HL-60/S4 (cell line): ENCODE measurements at regions not wholly inside any gene's neighbourhood (a gene's known extent, or its start where the extent isn't known, plus 50 kb on each side); places are given as distances from the start of the nearest gene placed in this dataset.

ENCODE experiments used
- in situ Hi-C: fragments of 300-500 bp; cut with MboI; formaldehyde crosslinking; loops from 2 replicates; pipeline ENCODE4 v1.14.3; 2022; ENCODE audit warnings: low sequenced_read_pairs

GRCh38 chr15:97517737-97518136 is 442.8 kb upstream of the ARRDC4 start:
- in situ Hi-C loops = no loop called here

GRCh38 chr15:97520689-97521088 is 439.8 kb upstream of the ARRDC4 start:
- in situ Hi-C loops = no loop called here

GRCh38 chr15:97521381-97522285 is 438.9 kb upstream of the ARRDC4 start:
- in situ Hi-C loops = no loop called here

- in situ Hi-C loops = no loop called here
These were observed 438.2 kb upstream of the ARRDC4 start for GRCh38 chr15:97522347-97522746.

GRCh38 chr15:97525809-97526208 is 434.7 kb upstream of the ARRDC4 start:
- in situ Hi-C loops = no loop called here

- in situ Hi-C loops = no loop called here
These were observed 432.3 kb upstream of the ARRDC4 start for GRCh38 chr15:97528238-97528637.

- in situ Hi-C loops = no loop called here
These were observed 414.7 kb upstream of the ARRDC4 start for GRCh38 chr15:97545799-97546198.

- in situ Hi-C loops = no loop called here
These were observed 413.1 kb upstream of the ARRDC4 start for GRCh38 chr15:97547381-97547780.

- in situ Hi-C loops = no loop called here
These were observed 399.0 kb upstream of the ARRDC4 start for GRCh38 chr15:97561529-97561928.

GRCh38 chr15:97563516-97563915 is 397.0 kb upstream of the ARRDC4 start:
- in situ Hi-C loops = no loop called here

GRCh38 chr15:97566961-97567360 is 393.5 kb upstream of the ARRDC4 start:
- in situ Hi-C loops = no loop called here

- in situ Hi-C loops = no loop called here
These were observed 393.1 kb upstream of the ARRDC4 start for GRCh38 chr15:97567411-97567810.

GRCh38 chr15:97576929-97577645 is 383.4 kb upstream of the ARRDC4 start:
- in situ Hi-C loops = no loop called here

GRCh38 chr15:97585408-97585807 is 375.1 kb upstream of the ARRDC4 start:
- in situ Hi-C loops = no loop called here

- in situ Hi-C loops = no loop called here
These were observed 367.7 kb upstream of the ARRDC4 start for GRCh38 chr15:97592778-97593177.

- in situ Hi-C loops = no loop called here
These were observed 362.7 kb upstream of the ARRDC4 start for GRCh38 chr15:97597801-97598200.

- in situ Hi-C loops = no loop called here
These were observed 362.1 kb upstream of the ARRDC4 start for GRCh38 chr15:97598353-97598798.

- in situ Hi-C loops = no loop called here
These were observed 360.3 kb upstream of the ARRDC4 start for GRCh38 chr15:97600190-97600589.

GRCh38 chr15:97604677-97605076 is 355.8 kb upstream of the ARRDC4 start:
- in situ Hi-C loops = no loop called here

- in situ Hi-C loops = no loop called here
These were observed 345.4 kb upstream of the ARRDC4 start for GRCh38 chr15:97615114-97615513.

GRCh38 chr15:97623091-97623661 is 337.3 kb upstream of the ARRDC4 start:
- in situ Hi-C loops = no loop called here

- in situ Hi-C loops = no loop called here
These were observed 332.9 kb upstream of the ARRDC4 start for GRCh38 chr15:97627634-97628033.
